Activated B cell treated with CpG ODN at 0.5 μM for 24 hours (primary cell): ENCODE measurements at regions not wholly inside any gene's neighbourhood (a gene's known extent, or its start where the extent isn't known, plus 50 kb on each side); places are given as distances from the start of the nearest gene placed in this dataset.

ENCODE experiments used
- ATAC-seq: fragments of 200-7000 bp; cut with Tn5 transposase; one replicate; pipeline ENCODE4 v1.10.0; 2021; ENCODE audit warnings: low read depth, mild to moderate bottlenecking, moderate library complexity
- CTCF ChIA-PET: fragments of 350-600 bp; sonication (Branson Sonifier 250); formaldehyde crosslinking; loops from one replicate; lab custom pipeline; 2021; ENCODE audit warnings: antibody characterized with exemption; lab: Charles Lee
- POLR2A ChIA-PET: fragments of 350-600 bp; sonication (Branson Sonifier 250); formaldehyde crosslinking; loops from one replicate; lab custom pipeline; 2021; ENCODE audit warnings: antibody characterized with exemption; lab: Charles Lee
- DNase-seq: peaks from one replicate; pipeline ENCODE4 v3.0.0; 2022
- H3K27ac Mint-ChIP-seq: one replicate; pipeline ENCODE4 v1.8.0; 2020; ENCODE audit warnings: mixed read lengths
- H3K27me3 Mint-ChIP-seq: one replicate; pipeline ENCODE4 v1.8.0; 2021; ENCODE audit warnings: mixed read lengths
- H3K36me3 Mint-ChIP-seq: one replicate; pipeline ENCODE4 v1.8.0; 2021; ENCODE audit warnings: low read depth, mixed read lengths
- H3K4me1 Mint-ChIP-seq: one replicate; pipeline ENCODE4 v1.8.0; 2021; ENCODE audit warnings: mixed read lengths
- H3K4me3 Mint-ChIP-seq: one replicate; pipeline ENCODE4 v1.8.0; 2020; ENCODE audit warnings: mild to moderate bottlenecking, mixed read lengths
- H3K9me3 Mint-ChIP-seq: one replicate; pipeline ENCODE4 v1.8.0; 2020; ENCODE audit warnings: mixed read lengths
- CTCF ChIP-seq: fragments of 200-600 bp; IDR thresholded peaks from one replicate; pipeline ENCODE4 v1.8.0; 2022; ENCODE audit warnings: antibody characterized with exemption, mild to moderate bottlenecking
- intact Hi-C: fragments of 100-400 bp; cut with micrococcal nuclease; formaldehyde crosslinking; loops from one replicate; pipeline ENCODE4 v1.15.1; 2024

- Mint-ChIP-seq H3K4me3 (no peak overlapping the region), H3K9me3 (peaks cover 2% of the 10 kb centered on the region), H3K27me3 (no peaks in the 10 kb centered on the region), H3K27ac (no peak overlapping the region), H3K4me1 (no peaks in the 10 kb centered on the region), H3K36me3 (no peaks in the 10 kb centered on the region)
- ChIA-PET POLR2A (no interaction called here), CTCF (no interaction called here)
- intact Hi-C loops = no loop called here
- no peak for TF ChIP-seq CTCF
- no peak for DNase-seq
- no peak for ATAC-seq
Observed at GRCh38 chr15:96553931-96554330, 223.4 kb downstream of the NR2F2 start.

GRCh38 chr15:96554541-96554940, 224.0 kb downstream of the NR2F2 start:
- Mint-ChIP-seq H3K4me1 (no peaks in the 10 kb centered on the region), H3K9me3 (peaks cover 2% of the 10 kb centered on the region), H3K36me3 (no peaks in the 10 kb centered on the region), H3K27me3 (no peaks in the 10 kb centered on the region), H3K27ac (no peak overlapping the region), H3K4me3 (no peak overlapping the region)
- no peak for DNase-seq
- ChIA-PET CTCF (no interaction called here), POLR2A (no interaction called here)
- TF ChIP-seq CTCF = no peak
- no peak for ATAC-seq
- intact Hi-C loops = no loop called here

- TF ChIP-seq CTCF = no peak
- H3K9me3 Mint-ChIP-seq = peaks cover 10% of the 10 kb centered on the region
- intact Hi-C loops = no loop called here
- H3K27ac Mint-ChIP-seq = no peak overlapping the region
- POLR2A ChIA-PET = no interaction called here
- no peaks in the 10 kb centered on the region for H3K4me1 Mint-ChIP-seq
- no peak for DNase-seq
- no peaks in the 10 kb centered on the region for H3K36me3 Mint-ChIP-seq
- H3K4me3 Mint-ChIP-seq = no peak overlapping the region
- CTCF ChIA-PET = no interaction called here
- no peaks in the 10 kb centered on the region for H3K27me3 Mint-ChIP-seq
- ATAC-seq = no peak
Observed at GRCh38 chr15:96559087-96559486, 228.6 kb downstream of the NR2F2 start.

DNA sequence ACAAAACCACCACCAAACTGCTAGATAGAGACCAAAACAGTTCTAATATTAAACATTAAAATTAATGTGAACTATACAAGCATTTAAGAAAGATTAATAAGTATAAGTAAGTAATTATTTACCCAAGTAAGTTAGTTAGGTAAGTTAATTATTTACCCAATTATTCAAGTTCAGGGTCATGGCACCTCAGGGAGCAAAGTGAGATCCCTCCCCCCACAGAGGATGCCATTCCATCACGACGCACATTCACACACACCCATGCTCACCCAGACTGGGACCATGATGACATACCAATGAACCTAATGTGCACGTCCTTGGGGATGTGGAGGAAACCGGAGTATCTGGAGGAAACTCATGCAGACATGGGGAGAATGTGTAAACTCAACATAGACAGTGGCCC, 229.1 kb downstream of the NR2F2 start:
- no peak overlapping the region for H3K4me3 Mint-ChIP-seq
- ATAC-seq (no peak), DNase-seq (no peak)
- CTCF ChIA-PET = no interaction called here
- H3K27me3 Mint-ChIP-seq = no peaks in the 10 kb centered on the region
- H3K9me3 Mint-ChIP-seq = peaks cover 10% of the 10 kb centered on the region
- no peaks in the 10 kb centered on the region for H3K4me1 Mint-ChIP-seq
- POLR2A ChIA-PET = no interaction called here
- no peaks in the 10 kb centered on the region for H3K36me3 Mint-ChIP-seq
- H3K27ac Mint-ChIP-seq = no peak overlapping the region
- TF ChIP-seq CTCF = no peak
- intact Hi-C loops = no loop called here

DNA sequence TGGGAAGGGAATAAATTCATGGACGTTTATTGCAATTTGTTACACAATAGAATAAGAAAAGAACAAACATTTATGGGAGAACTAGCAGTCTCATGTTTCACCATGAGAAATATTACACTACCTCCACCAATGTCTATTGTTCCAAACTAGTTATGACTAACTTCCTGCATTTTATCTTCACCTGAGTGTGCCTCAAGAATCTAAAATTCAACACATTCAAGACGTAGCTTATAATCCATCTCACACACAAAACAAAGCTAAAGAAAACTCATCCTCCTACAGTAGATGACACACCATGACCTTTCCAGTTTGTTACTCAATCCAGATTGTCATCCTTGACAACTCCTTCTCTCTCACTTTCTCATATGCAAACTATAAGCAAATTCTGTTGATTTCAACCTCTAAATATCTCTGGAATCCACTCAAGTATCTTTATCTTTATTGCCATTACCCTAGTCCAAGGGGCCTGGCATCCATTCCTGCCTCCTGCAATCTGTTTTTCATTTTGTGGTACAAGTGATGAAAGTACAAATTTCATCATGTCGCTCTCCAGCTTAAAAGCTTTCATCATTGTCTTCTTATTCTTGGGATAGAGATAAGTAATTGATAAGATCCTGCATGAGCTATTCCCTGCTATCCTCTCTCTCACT, 229.9 kb downstream of the NR2F2 start:
- ChIA-PET CTCF (no interaction called here), POLR2A (no interaction called here)
- DNase-seq = no peak
- ATAC-seq = no peak
- Mint-ChIP-seq H3K27me3 (no peaks in the 10 kb centered on the region), H3K27ac (no peak overlapping the region), H3K36me3 (no peaks in the 10 kb centered on the region), H3K4me3 (no peak overlapping the region), H3K9me3 (peaks cover 10% of the 10 kb centered on the region), H3K4me1 (no peaks in the 10 kb centered on the region)
- TF ChIP-seq CTCF = no peak
- intact Hi-C loops = no loop called here
